Natural killer cell (primary cell): ENCODE measurements at regions not wholly inside any gene's neighbourhood (a gene's known extent, or its start where the extent isn't known, plus 50 kb on each side); places are given as distances from the start of the nearest gene placed in this dataset.

ENCODE experiments used
- ATAC-seq, 3 donors: fragments of 150-1000 bp in 2 of 3; fragments of 200-7000 bp in 1 of 3; cut with Tn5 transposase; 1 replicate in 1 of 3; 2 replicates in 2 of 3; pipeline ENCODE4 v1.10.0; 2021; ENCODE audit warnings: mild to moderate bottlenecking in 2 of 3, moderate library complexity in 2 of 3
- DNase-seq, 2 donors: peaks; one replicate each; pipeline versions ENCODE4 v3.0.0 to v3.0.0-alpha.2; 2013 to 2021; ENCODE audit warnings: mixed read lengths in 1 of 2
- H3K27ac ChIP-seq: one replicate; pipeline ENCODE4 v1.5.1; 2013; ENCODE audit warnings: mild to moderate bottlenecking, low read length
- H3K27me3 ChIP-seq: one replicate; pipeline ENCODE4 v1.6.1; 2013; ENCODE audit warnings: low read length; ENCODE audit not compliant: control insufficient read depth, insufficient read depth
- H3K36me3 ChIP-seq: one replicate; pipeline ENCODE4 v1.6.1; 2013; ENCODE audit warnings: low read length; ENCODE audit not compliant: control insufficient read depth, insufficient read depth
- H3K4me1 ChIP-seq: one replicate; pipeline ENCODE4 v1.6.1; 2013; ENCODE audit warnings: low read length; ENCODE audit not compliant: control insufficient read depth, insufficient read depth
- H3K4me3 ChIP-seq: one replicate; pipeline ENCODE4 v1.5.1; 2013; ENCODE audit warnings: low read length
- H3K9me3 ChIP-seq: one replicate; pipeline ENCODE4 v1.6.1; 2013; ENCODE audit warnings: low read length; ENCODE audit not compliant: control insufficient read depth, insufficient read depth
- H3K27ac Mint-ChIP-seq, 2 donors: one replicate each; pipeline ENCODE4 v1.8.0; 2022; ENCODE audit warnings: mild to moderate bottlenecking in 2 of 2, mixed read lengths in 2 of 2, moderate library complexity in 1 of 2
- H3K27me3 Mint-ChIP-seq, 2 donors: one replicate each; pipeline ENCODE4 v1.8.0; 2022; ENCODE audit warnings: low read depth in 2 of 2, mixed read lengths in 2 of 2
- H3K36me3 Mint-ChIP-seq: one replicate; pipeline ENCODE4 v1.8.0; 2022; ENCODE audit warnings: mixed read lengths
- H3K4me1 Mint-ChIP-seq, 2 donors: one replicate each; pipeline ENCODE4 v1.8.0; 2022; ENCODE audit warnings: mixed read lengths in 2 of 2
- H3K4me3 Mint-ChIP-seq: one replicate; pipeline ENCODE4 v1.8.0; 2022; ENCODE audit warnings: mild to moderate bottlenecking, moderate library complexity, mixed read lengths
- H3K9me3 Mint-ChIP-seq, 2 donors: one replicate each; pipeline ENCODE4 v1.8.0; 2022; ENCODE audit warnings: mixed read lengths in 2 of 2
- CTCF ChIP-seq: fragments of 200-600 bp; IDR thresholded peaks from one replicate; pipeline ENCODE4 v1.8.0; 2022; ENCODE audit warnings: antibody characterized with exemption
- WGBS: methylation state at CpG from one replicate; pipeline ENCODE4 v1.1.7; 2013; ENCODE audit warnings: missing lambda C conversion rate; ENCODE audit not compliant: insufficient coverage; 5-methylcytosine and 5-hydroxymethylcytosine counted together
- intact Hi-C: fragments of 100-400 bp; cut with micrococcal nuclease; formaldehyde crosslinking; loops from one replicate; pipeline ENCODE4 v1.14.2; 2022

- Histone ChIP-seq H3K36me3 (no peaks in the 10 kb centered on the region), H3K9me3 (no peaks in the 10 kb centered on the region), H3K4me1 (no peaks in the 10 kb centered on the region), H3K27me3 (no peaks in the 10 kb centered on the region), H3K4me3 (no peak overlapping the region), H3K27ac (no peak overlapping the region)
- WGBS: 85% methylated on average over 1 of the region's 3 CpGs
- no peak for TF ChIP-seq CTCF
- H3K36me3 Mint-ChIP-seq: no peaks in the 10 kb centered on the region
- ATAC-seq (no peak), DNase-seq (no peak)
- peaks cover 5 to 17% of the 10 kb centered on the region in 2 donors for H3K27me3 Mint-ChIP-seq
- H3K9me3 Mint-ChIP-seq: peaks cover 0 to 2% of the 10 kb centered on the region in 2 donors
- no peak overlapping the region for H3K4me3 Mint-ChIP-seq
- H3K4me1 Mint-ChIP-seq: no peaks in the 10 kb centered on the region
- intact Hi-C loops: no loop called here
- H3K27ac Mint-ChIP-seq: no peak overlapping the region
Observed at GRCh38 chr1:87795615-87796337, 467.1 kb downstream of the LMO4 start.

- DNase-seq (no peak), ATAC-seq (no peak)
- Mint-ChIP-seq H3K9me3 (peaks cover 0 to 2% of the 10 kb centered on the region in 2 donors), H3K36me3 (no peaks in the 10 kb centered on the region), H3K4me3 (no peak overlapping the region), H3K4me1 (no peaks in the 10 kb centered on the region), H3K27ac (no peak overlapping the region), H3K27me3 (peaks cover 2 to 11% of the 10 kb centered on the region in 2 donors)
- H3K4me1 ChIP-seq: no peaks in the 10 kb centered on the region
- TF ChIP-seq CTCF: no peak
- no peak overlapping the region for H3K27ac ChIP-seq
- WGBS: 88% methylated on average over 9 of the region's 9 CpGs
- H3K4me3 ChIP-seq: no peak overlapping the region
- no peaks in the 10 kb centered on the region for H3K9me3 ChIP-seq
- intact Hi-C loops: no loop called here
- no peaks in the 10 kb centered on the region for H3K27me3 ChIP-seq
- no peaks in the 10 kb centered on the region for H3K36me3 ChIP-seq
Observed at GRCh38 chr1:87796471-87796901, 467.8 kb downstream of the LMO4 start.

GRCh38 chr1:87799451-87799850 lies 470.8 kb downstream of the LMO4 start:
- H3K36me3 Mint-ChIP-seq: no peaks in the 10 kb centered on the region
- H3K27me3 ChIP-seq: no peaks in the 10 kb centered on the region
- intact Hi-C loops: no loop called here
- ATAC-seq: no peak
- no peak for TF ChIP-seq CTCF
- no peak overlapping the region for H3K4me3 Mint-ChIP-seq
- no peaks in the 10 kb centered on the region for H3K9me3 ChIP-seq
- peaks cover 2 to 7% of the 10 kb centered on the region in 2 donors for H3K27me3 Mint-ChIP-seq
- peaks cover 0 to 2% of the 10 kb centered on the region in 2 donors for H3K9me3 Mint-ChIP-seq
- H3K27ac Mint-ChIP-seq: no peak overlapping the region
- no peaks in the 10 kb centered on the region for H3K4me1 Mint-ChIP-seq
- 92% methylated on average over 7 of the region's 7 CpGs for WGBS
- H3K36me3 ChIP-seq: no peaks in the 10 kb centered on the region
- DNase-seq: no peak
- H3K27ac ChIP-seq: no peak overlapping the region
- no peak overlapping the region for H3K4me3 ChIP-seq
- H3K4me1 ChIP-seq: no peaks in the 10 kb centered on the region

GRCh38 chr1:87800006-87800405 lies 471.3 kb downstream of the LMO4 start:
- Mint-ChIP-seq H3K27ac (no peak overlapping the region), H3K27me3 (peaks cover 2 to 7% of the 10 kb centered on the region in 2 donors), H3K4me3 (no peak overlapping the region), H3K4me1 (no peaks in the 10 kb centered on the region), H3K36me3 (no peaks in the 10 kb centered on the region), H3K9me3 (peaks cover 0 to 2% of the 10 kb centered on the region in 2 donors)
- no peaks in the 10 kb centered on the region for H3K9me3 ChIP-seq
- DNase-seq (no peak), ATAC-seq (no peak)
- no peaks in the 10 kb centered on the region for H3K4me1 ChIP-seq
- H3K4me3 ChIP-seq: no peak overlapping the region
- no peaks in the 10 kb centered on the region for H3K27me3 ChIP-seq
- no peak for TF ChIP-seq CTCF
- no peak overlapping the region for H3K27ac ChIP-seq
- no peaks in the 10 kb centered on the region for H3K36me3 ChIP-seq
- intact Hi-C loops: no loop called here
